Mucosa of rectum (tissue), 2 donors: ENCODE measurements at regions not wholly inside any gene's neighbourhood (a gene's known extent, or its start where the extent isn't known, plus 50 kb on each side); places are given as distances from the start of the nearest gene placed in this dataset.

Source experiments
- H3K27ac ChIP-seq, 2 donors: one replicate each; pipeline ENCODE4 v1.7.0; 2013; ENCODE audit warnings: inconsistent platforms in 2 of 2, low read depth in 2 of 2, low read length in 2 of 2
- H3K27me3 ChIP-seq, 2 donors: one replicate each; pipeline ENCODE4 v1.7.0; 2013; ENCODE audit warnings: low read length in 2 of 2; ENCODE audit not compliant: control insufficient read depth in 2 of 2, insufficient read depth in 2 of 2
- H3K36me3 ChIP-seq, 2 donors: one replicate each; pipeline ENCODE4 v1.7.0; 2013; ENCODE audit warnings: low read length in 2 of 2; ENCODE audit not compliant: control insufficient read depth in 2 of 2, insufficient read depth in 2 of 2
- H3K4me1 ChIP-seq, 2 donors: one replicate each; pipeline ENCODE4 v1.7.0; 2013; ENCODE audit warnings: low read length in 2 of 2, mild to moderate bottlenecking in 1 of 2; ENCODE audit not compliant: control insufficient read depth in 2 of 2, insufficient read depth in 2 of 2
- H3K4me3 ChIP-seq, 2 donors: one replicate each; pipeline ENCODE4 v1.7.0; 2013; ENCODE audit warnings: low read length in 2 of 2
- H3K9ac ChIP-seq, 2 donors: one replicate each; pipeline ENCODE4 v1.7.0; 2013; ENCODE audit warnings: low read length in 2 of 2, low read depth in 1 of 2, mild to moderate bottlenecking in 1 of 2
- H3K9me3 ChIP-seq, 2 donors: one replicate each; pipeline ENCODE4 v1.7.0; 2013; ENCODE audit warnings: low read length in 2 of 2; ENCODE audit not compliant: control insufficient read depth in 2 of 2
- donor health status: healthy.
- donor health status: Normal muscosa, but diverticular disease.

- H3K36me3 ChIP-seq: no peaks in the 10 kb centered on the region
- no peak overlapping the region for H3K27ac ChIP-seq
- no peaks in the 10 kb centered on the region for H3K27me3 ChIP-seq
- no peak overlapping the region for H3K4me3 ChIP-seq
- H3K9ac ChIP-seq: no peak overlapping the region
- H3K4me1 ChIP-seq: peaks cover 0 to 12% of the 10 kb centered on the region in 2 donors
- no peaks in the 10 kb centered on the region for H3K9me3 ChIP-seq
These were observed 121.2 kb downstream of the BAMBI start for GRCh38 chr10:28798428-28798955.

- no peak overlapping the region for H3K9ac ChIP-seq
- H3K4me3 ChIP-seq: no peak overlapping the region
- no peaks in the 10 kb centered on the region for H3K9me3 ChIP-seq
- H3K27me3 ChIP-seq: no peaks in the 10 kb centered on the region
- H3K27ac ChIP-seq: no peak overlapping the region
- H3K36me3 ChIP-seq: no peaks in the 10 kb centered on the region
- peaks cover 0 to 9% of the 10 kb centered on the region in 2 donors for H3K4me1 ChIP-seq
These were observed 121.6 kb downstream of the BAMBI start for GRCh38 chr10:28798964-28799363.

- H3K4me1 ChIP-seq: peaks cover 0 to 9% of the 10 kb centered on the region in 2 donors
- no peak overlapping the region for H3K4me3 ChIP-seq
- no peak overlapping the region for H3K9ac ChIP-seq
- H3K36me3 ChIP-seq: no peaks in the 10 kb centered on the region
- no peaks in the 10 kb centered on the region for H3K9me3 ChIP-seq
- H3K27me3 ChIP-seq: no peaks in the 10 kb centered on the region
- no peak overlapping the region for H3K27ac ChIP-seq
These were observed 122.8 kb downstream of the BAMBI start for GRCh38 chr10:28800144-28800543.

- H3K27me3 ChIP-seq: no peaks in the 10 kb centered on the region
- H3K4me3 ChIP-seq: no peak overlapping the region
- no peak overlapping the region for H3K9ac ChIP-seq
- H3K4me1 ChIP-seq: peaks cover 0 to 13% of the 10 kb centered on the region in 2 donors
- no peaks in the 10 kb centered on the region for H3K36me3 ChIP-seq
- H3K9me3 ChIP-seq: no peaks in the 10 kb centered on the region
- H3K27ac ChIP-seq: no peak overlapping the region
These were observed 123.9 kb downstream of the BAMBI start for GRCh38 chr10:28801247-28801646.

GRCh38 chr10:28801869-28802268, 124.5 kb downstream of the BAMBI start:
- Histone ChIP-seq H3K4me1 (peaks cover 0 to 13% of the 10 kb centered on the region in 2 donors), H3K36me3 (no peaks in the 10 kb centered on the region), H3K9ac (no peak overlapping the region), H3K9me3 (no peaks in the 10 kb centered on the region), H3K4me3 (no peak overlapping the region), H3K27ac (no peak overlapping the region), H3K27me3 (no peaks in the 10 kb centered on the region)

GRCh38 chr10:28805390-28805789, 128.1 kb downstream of the BAMBI start:
- H3K9me3 ChIP-seq: no peaks in the 10 kb centered on the region
- no peak overlapping the region for H3K4me3 ChIP-seq
- no peaks in the 10 kb centered on the region for H3K36me3 ChIP-seq
- no peaks in the 10 kb centered on the region for H3K27me3 ChIP-seq
- H3K9ac ChIP-seq: no peak overlapping the region
- peaks cover 0 to 13% of the 10 kb centered on the region in 2 donors for H3K4me1 ChIP-seq
- no peak overlapping the region for H3K27ac ChIP-seq

- no peaks in the 10 kb centered on the region for H3K36me3 ChIP-seq
- peak overlapping the region in 1 of 2 donors; percentile 20 for H3K27ac ChIP-seq
- no peak overlapping the region for H3K9ac ChIP-seq
- H3K4me1 ChIP-seq: peaks cover 0 to 11% of the 10 kb centered on the region in 2 donors
- no peaks in the 10 kb centered on the region for H3K9me3 ChIP-seq
- no peak overlapping the region for H3K4me3 ChIP-seq
- no peaks in the 10 kb centered on the region for H3K27me3 ChIP-seq
These were observed 129.2 kb downstream of the BAMBI start for GRCh38 chr10:28806488-28806941.

GRCh38 chr10:28806951-28807759, 129.8 kb downstream of the BAMBI start:
- peaks cover 0 to 4% of the 10 kb centered on the region in 2 donors for H3K4me1 ChIP-seq
- no peak overlapping the region for H3K9ac ChIP-seq
- no peak overlapping the region for H3K4me3 ChIP-seq
- no peaks in the 10 kb centered on the region for H3K27me3 ChIP-seq
- H3K27ac ChIP-seq: peak overlapping the region in 1 of 2 donors; percentile 20
- no peaks in the 10 kb centered on the region for H3K36me3 ChIP-seq
- no peaks in the 10 kb centered on the region for H3K9me3 ChIP-seq

GRCh38 chr10:28807760-28808613, 130.7 kb downstream of the BAMBI start:
- H3K27me3 ChIP-seq: no peaks in the 10 kb centered on the region
- no peak overlapping the region for H3K9ac ChIP-seq
- no peaks in the 10 kb centered on the region for H3K36me3 ChIP-seq
- peak overlapping the region in 1 of 2 donors; percentile 32 for H3K27ac ChIP-seq
- H3K9me3 ChIP-seq: no peaks in the 10 kb centered on the region
- peaks cover 0 to 4% of the 10 kb centered on the region in 2 donors for H3K4me1 ChIP-seq
- no peak overlapping the region for H3K4me3 ChIP-seq

- peaks cover 0 to 4% of the 10 kb centered on the region in 2 donors for H3K4me1 ChIP-seq
- no peak overlapping the region for H3K27ac ChIP-seq
- no peak overlapping the region for H3K9ac ChIP-seq
- H3K9me3 ChIP-seq: no peaks in the 10 kb centered on the region
- H3K36me3 ChIP-seq: no peaks in the 10 kb centered on the region
- no peaks in the 10 kb centered on the region for H3K27me3 ChIP-seq
- no peak overlapping the region for H3K4me3 ChIP-seq
These were observed 131.4 kb downstream of the BAMBI start for GRCh38 chr10:28808693-28809092.
